GM18508 (cell line): ENCODE measurements at regions not wholly inside any gene's neighbourhood (a gene's known extent, or its start where the extent isn't known, plus 50 kb on each side); places are given as distances from the start of the nearest gene placed in this dataset.

Experiments used
- ATAC-seq: cut with Tn5 transposase; IDR thresholded peaks from one replicate; pipeline ENCODE4 v1.9.1; 2021; ENCODE audit warnings: moderate number of reproducible peaks; ENCODE audit not compliant: insufficient read depth, unreplicated experiment

DNA sequence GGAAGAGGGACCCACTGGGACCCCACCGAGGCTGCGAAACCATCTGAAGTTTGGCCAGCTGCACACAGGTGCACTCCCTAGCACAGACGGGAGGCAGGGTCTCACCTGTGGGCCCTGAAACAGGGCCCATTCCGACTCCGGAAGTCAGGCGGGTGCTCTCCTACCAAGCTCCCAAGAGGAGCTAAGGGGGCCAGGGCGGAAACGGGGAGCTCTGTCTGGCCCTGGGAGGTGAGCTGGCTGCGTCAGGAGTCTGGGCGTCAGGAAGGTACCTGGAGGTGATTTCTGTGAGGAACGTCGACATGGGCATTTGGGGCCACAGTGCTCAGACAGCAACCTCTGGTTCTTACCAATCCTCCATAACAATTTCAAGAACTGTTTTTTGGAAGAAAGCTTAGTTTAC, 411.7 kb downstream of the TCERG1L start:
- ATAC-seq: no peak

DNA sequence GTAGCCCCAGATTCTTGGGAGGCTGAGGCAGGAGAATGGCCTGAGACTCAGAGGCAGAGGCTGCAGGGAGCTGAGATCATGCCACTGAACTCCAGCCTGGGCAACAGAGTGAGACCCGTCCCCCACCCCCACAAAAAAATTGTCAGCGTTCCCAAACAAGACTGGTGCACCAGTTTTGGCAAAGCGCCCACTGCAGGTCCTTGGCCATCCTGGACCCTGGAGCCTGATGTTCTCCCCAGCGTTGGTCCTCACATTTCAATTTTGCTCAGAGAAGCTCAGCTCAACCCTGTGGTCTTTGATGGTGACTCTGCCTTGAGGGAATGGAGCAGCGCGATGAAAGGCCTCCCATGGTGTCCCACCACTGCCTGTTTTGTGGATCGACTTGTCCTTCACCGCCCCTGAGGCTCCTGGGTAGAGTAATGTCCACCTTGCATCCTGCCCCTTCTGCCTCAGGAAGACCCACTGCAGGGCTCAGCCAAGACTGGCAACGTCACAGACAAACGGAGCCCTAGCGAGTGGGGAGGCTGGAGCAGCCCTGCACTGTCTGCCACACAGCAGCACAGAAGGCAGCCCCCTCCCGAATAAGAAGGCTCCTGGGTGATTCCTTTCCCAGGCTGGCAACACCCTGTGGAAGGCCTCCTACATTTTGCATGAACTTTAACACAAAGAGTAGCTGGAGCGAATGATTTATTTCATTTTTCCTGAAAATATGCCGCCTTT, 410.9 kb downstream of the TCERG1L start:
- no peak for ATAC-seq

DNA sequence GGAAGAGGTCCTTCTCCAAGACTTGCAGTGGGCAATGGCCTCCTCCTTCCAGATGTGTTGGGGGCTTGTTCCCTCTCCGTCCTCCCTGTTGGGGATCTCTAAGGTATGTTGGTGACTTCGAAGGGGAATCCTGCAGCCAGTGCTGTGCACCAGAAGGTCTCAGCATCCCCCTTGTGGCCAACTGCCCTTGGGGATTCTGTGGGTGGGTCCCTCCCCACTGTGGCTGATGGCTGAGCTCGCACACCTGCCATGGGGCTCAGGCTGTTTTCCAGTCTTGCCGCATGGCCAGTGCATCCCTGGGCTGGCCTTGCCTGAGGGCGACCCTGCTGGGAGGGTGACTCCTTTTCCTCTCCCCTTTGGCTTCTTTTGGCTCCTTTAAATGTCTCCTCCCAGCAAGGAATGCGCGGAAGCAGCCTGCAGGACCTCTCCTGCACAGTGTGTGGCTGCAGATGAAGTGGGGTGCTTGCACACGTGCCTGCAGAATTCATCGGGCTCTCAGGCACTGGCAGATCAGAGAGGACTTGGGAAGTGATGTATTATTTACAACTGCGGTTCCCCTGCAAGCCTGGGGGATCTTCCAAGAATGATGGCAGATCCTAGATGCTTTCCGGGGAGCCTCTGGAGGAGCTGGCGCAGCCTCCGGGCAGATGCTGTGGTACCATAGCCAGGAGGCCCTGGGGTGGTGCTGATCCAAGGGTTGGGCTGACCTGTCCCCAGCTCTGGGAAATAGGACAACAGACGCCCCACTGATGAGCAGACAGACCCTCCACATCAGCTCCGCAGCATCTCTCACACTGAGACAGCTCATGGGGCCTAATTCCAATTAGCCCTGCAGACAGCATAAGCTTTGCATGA, 410.0 kb downstream of the TCERG1L start:
- ATAC-seq: no peak

DNA sequence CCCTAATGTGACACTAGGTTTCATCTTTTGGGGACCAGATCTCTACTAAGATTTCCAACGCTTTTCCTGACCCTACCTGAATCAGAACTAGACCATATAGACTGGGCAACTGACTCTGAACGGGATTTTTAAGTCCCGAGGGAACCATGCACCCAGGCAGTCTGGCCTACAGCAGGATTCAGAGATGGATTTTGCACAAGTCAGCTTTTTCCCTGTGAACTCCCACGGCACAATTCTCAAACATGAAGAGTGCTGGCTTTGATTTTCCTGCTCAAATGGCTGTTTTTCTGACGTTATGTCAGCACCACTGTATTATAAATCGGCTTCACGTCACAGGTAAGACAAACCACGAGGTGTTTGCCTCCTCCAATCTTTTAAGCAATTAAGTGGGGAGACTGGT, 409.1 kb downstream of the TCERG1L start:
- ATAC-seq: no peak

DNA sequence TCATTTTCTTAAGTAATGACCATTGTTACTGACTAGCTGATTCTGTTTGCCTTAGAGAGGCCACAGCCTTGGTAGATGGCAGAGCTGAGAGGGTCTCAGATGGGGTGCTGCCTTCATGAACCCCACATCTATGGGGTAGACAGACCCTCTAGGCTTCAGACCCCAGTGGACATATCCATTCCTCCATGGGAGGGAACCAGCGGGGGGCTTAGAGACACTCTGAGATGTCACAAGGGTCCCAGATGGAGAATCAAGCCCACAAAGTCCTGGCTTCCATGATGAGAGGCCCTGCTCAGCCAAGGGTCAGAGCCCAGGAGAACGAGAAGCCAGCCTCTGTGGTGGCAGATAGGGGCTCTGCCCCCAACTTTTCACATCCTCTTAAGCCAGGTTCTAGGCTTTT, 408.6 kb downstream of the TCERG1L start:
- ATAC-seq: no peak

DNA sequence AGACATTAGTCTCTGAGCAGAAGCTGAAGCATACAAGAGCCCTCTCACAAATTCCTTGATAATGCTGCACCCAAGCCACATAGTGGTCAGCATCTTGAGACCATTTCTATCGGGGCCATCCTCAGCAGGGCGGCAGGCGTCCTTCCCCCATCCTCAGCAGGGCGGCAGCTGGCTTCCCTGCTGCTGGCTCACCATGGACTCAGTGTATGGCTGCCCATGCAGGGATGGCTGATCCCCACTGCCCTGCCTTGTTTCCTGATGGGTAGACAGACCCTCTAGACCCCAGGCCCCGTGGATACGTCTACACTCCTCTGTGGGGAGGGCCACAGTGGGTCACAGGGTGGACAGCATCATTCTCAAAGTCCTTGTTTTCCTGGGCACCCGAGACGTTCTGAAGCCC, 406.8 kb downstream of the TCERG1L start:
- ATAC-seq: no peak

DNA sequence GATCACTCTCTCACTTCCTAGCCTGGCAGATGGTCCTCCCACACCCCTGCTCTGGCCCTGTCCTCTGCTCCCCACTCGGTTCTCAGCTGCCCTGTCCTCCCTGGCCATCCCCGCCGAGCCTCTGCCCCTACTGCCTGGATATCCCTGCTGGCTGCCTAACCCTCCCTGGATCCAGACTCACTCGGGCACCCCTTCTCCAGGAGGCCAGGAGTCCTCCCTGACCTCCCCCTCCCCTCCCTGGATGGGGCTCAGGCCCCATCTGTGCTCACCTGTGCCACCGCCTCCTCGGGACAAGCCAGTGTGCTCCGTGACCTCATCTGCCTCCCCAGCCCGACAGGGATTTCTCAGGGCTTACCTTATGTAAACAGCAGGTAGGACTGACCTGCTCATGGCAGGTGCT, 406.1 kb downstream of the TCERG1L start:
- no peak for ATAC-seq

DNA sequence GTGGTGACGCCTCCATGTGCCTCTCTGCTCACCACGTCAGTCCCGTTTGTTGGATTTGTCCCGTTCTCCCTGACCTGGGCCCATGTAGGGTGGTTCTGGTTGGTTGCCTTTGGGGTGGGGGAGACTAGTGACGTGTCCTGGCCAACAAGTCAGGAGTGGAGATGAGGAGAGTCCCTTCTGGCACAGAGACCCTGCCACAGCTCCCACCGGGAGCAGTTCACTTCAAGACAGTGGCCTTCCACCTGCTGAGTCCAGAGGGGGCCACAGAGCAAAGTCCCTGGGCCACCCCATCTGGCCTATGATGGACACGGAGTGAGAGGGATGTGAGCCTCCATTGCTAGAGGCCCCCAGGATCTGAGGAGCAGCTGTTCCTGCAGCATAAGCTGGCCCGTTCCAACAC, 405.6 kb downstream of the TCERG1L start:
- ATAC-seq: no peak

DNA sequence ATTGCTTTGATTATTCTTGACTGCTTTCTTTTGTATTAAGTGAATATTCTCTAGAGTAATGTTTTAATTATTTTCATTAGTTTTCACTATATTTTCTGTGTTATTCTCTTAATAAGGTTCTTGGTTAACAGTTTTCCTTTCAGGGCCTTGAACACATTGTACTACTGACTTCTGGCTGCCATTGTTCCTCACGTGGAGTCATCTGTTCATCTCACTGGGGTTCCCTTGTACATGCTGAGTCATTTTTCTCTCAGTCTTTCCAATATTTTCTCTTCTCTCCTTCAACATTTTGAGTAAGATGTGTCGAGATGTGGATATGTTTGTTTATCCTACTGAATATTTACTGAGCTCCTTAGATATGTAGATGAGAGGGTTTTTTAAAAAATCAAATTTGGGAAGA, 400.7 kb downstream of the TCERG1L start:
- no peak for ATAC-seq

DNA sequence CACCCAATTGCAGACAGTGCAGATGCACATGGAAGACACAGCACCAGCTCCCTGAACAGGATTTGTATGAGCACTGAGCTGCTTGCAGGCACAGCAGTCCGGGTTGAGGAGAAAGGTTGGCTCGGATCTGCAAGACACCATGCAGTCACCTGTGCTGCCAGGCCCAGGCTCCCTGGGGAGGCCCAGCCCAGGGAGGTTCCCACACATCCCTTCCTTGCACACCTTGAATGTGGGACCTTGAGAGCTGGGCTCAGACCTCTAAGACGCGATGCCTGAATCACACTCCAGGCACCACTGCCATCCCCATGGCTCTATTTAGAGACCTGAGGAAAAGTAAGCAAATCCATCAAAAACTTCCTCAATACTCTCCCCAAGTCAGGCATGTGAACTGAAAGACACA, 397.7 kb downstream of the TCERG1L start:
- no peak for ATAC-seq

DNA sequence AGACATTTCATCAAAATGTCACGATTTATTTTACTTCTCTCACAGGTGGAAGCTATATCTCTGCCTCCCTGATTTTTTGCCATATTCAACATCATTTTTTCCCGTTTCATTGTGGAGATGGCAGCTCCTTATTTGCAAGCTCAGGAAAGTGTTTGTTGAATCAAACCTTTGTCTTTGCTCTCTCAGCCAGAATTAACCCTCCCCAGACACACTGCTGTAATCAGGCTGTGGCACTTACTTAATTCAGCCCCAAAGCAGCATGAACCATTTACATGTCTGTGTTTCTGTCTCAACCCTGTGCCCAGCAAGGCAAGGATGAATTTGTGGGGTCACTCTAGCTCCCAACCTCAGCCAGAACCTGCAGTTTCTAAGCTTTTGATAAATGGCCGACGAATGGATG, 397.2 kb downstream of the TCERG1L start:
- no peak for ATAC-seq

DNA sequence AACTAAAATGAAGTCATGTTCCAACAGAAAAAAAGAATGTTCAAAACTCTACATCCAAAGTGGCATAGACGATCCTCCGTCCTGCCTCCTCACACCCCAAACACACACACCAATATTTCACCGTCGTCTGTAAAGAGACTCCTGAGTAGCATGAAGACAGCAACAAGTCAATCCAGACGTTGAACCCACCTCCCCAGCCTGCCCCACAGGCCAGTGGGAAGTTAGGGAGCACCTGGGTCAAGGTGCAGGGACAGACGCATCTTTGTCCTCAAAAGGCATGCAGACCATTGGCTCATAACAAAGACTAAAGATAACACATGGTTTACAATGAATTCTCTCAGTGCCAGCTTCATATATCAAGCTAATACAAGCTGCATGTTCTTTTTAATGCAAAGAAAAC, 396.5 kb downstream of the TCERG1L start:
- no peak for ATAC-seq

DNA sequence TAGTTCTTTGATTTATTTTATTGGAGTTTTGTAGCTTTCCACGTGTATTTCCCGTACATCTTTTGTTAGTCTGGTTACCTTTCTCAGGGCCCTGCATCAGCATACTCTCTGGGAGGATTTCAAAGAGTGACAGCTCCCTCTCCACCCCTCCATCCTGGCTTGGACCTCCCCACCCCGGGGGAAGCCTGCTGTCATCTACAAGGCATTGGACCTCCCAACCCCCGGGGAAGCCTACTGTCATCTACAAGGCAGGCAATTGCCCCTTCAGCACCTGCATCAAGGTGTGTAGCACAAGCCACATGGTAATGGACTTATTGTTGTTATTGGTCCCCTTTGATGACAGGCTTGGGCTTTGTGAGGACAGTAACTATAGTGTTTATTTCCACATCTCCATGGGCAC, 390.1 kb downstream of the TCERG1L start:
- ATAC-seq: no peak

DNA sequence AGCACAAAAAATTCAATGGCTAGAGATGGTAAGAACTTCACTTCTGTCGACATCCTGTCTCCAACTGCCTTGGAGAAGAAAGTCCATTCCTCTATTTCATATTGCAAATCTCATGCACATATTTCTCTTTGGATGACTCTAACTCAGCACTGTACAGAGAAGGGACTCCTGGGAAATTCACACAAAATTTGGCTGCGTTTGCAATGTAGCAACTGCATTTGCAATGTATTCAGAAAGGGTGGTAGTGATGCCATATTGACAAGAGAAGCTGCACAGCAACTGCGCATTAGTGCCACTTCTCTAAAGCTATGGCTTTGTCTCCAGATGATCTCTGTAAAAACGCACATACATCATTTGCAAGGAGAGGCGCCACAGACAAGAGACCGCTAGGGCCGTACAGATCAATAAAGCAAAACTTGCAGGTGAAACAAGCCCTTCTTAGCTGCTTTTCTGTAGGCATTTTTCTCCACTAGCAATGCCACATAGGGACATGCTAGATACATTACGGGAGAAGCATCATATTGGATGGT, 389.5 kb downstream of the TCERG1L start:
- ATAC-seq: no peak

DNA sequence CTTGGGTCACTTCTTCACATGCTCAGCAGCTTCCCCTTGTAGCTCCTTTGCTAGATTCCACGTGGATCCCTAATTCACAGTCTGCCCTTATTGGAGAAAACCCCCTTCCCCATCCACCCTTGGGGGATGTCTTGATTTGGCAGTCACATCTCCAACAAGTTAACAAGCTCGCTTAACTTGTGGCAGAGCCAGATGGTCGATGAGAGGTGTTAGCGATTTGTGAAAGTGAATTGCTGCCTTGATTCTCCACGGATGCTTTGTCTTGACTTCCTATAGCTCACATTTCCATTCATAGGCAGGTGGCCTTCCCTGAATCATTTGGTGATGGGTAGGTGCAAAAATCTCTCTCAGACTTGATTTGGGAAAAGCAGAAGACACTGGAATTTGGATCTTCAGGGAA, 387.9 kb downstream of the TCERG1L start:
- ATAC-seq: no peak

DNA sequence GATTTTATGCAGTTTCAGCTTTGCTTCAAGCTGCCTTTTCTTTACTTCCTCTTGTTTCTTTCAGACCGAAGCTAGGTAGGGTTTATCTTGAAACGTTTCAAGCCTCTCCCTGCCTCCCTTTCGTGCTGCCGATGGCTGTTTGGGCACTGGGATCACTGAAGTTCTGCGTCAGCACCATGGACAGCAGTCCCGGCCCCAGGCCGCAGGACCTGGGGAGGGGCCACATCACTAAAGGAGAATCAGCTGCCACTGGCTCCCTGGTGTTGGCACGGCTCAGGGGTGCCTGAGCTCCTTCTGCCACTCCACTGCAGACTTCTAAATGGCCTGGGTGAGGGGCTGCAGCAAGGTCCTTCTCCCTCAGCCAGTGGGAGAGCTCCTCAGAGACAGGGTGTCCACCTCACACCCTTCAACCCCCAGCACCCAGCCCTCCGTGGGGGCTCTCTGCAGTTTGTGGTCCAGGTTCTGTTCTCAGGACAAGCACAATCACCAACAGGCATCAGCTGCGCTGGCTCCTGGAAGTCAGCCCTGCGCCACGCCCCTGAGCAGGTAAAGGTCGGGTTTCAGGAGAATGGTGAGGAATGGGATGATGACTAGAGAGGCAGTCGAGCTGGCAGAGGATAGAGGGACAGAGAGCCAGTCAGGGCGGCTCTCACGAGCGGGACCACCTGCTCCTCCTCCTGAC, 387.2 kb downstream of the TCERG1L start:
- no peak for ATAC-seq

DNA sequence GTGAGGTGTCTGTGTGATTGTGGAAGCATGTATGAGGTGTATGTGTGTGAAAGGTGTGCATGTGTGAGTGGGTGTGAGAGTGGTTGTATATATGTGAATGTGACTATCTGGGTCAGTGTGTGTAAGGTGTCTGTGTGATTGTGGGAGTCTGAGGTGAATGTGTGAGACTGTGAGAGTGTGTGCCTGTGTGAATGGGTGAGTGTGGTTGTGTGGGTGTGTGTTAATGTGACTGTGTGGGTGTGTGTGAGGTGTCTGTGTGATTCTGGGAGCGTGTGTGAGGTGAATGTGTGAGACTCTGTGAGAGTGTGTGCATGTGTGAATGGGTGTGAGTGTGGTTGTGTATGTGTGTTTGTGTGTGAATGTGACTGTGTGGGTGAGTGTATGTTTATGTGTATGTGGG, 385.1 kb downstream of the TCERG1L start:
- no peak for ATAC-seq

DNA sequence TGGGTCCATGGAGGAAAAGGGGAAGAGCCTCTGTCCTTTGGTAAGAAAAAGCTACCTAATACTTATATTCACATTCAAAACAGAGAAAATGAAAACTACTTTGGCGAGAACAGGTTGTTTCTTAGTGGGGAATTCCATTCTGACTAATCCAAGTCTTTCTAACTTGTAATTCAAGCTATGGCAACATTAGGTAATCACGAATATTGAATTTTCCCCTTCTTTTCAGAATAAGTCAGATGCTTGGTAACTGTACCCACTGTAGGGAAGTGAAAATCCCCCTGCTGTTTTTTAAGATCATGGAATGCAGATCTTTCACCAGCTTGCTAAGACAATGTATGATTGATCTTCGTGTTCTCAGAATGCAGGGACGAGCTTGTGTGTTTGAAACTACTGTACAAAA, 384.4 kb downstream of the TCERG1L start:
- ATAC-seq: peak; percentile 73

DNA sequence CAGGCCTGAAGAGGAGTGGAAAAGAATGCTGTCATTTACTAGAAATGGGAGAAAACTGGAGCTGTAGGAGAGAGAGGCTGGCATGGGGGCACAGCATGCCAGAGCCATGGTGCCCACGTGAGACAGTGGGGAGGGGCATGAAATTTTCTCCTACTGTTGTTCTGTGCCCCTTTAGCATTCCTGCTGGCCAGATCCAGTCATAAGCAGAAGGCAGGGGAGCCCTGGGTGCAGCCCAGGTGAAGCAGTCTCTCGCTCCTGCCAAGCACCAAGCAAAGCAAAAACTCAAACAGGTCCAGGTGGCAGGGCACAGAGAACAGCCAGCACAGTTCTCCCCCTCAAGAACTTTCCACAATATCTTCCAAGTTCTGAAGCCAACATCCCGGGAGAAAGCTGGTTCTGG, 383.2 kb downstream of the TCERG1L start:
- no peak for ATAC-seq

DNA sequence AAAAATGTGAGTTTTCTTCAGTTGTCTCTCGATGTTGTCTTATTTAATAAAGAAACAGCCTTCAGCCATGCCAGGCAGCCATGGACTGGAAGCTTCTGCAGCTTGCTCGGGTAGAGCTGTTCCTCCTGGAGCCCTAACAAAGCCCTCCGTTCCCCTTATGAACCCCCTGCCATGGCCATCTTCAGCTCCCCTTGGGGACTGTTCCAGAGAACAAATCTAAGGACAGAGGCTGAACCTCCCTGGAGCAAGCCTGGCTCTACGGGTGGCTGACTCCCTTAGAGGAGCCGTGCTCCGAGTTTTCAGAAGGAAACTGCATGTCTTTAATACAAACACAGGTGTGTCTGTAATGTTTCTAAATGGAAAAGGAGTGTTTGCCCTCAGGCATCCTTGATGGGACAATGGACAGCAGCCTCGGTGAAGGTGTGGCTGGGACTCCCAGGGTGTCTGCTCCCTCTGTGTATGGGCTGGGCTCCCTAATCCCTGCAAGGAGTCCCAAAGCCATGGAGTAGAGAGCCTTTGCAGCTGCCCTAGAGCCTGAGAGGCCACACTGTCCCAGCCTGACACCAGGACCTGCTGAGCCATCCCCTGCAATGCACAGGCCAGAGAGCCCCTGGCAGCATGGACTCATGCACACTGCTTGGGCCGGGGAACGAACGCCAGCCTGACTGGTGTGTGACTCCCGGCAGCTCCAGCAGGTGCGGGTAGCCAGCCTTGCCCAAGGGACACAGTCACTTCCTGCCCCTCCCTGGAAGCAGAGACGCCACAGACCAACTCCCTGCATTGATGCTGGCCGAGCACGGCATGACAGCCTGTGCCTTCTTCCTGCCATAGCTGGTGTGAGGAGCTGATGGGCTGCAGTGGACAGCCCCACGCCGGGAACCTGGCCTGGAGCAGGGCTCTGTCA, 381.8 kb downstream of the TCERG1L start:
- no peak for ATAC-seq
